ENCODE measurements at regions not wholly inside any gene's neighbourhood (a gene's known extent, or its start where the extent isn't known, plus 50 kb on each side); places are given as distances from the start of the nearest gene placed in this dataset.
"Not testable (repeated sequence)": the region's sequence is repeated elsewhere in the genome, so short reads cannot be mapped to it uniquely, and the experiment has no call there.

DNA sequence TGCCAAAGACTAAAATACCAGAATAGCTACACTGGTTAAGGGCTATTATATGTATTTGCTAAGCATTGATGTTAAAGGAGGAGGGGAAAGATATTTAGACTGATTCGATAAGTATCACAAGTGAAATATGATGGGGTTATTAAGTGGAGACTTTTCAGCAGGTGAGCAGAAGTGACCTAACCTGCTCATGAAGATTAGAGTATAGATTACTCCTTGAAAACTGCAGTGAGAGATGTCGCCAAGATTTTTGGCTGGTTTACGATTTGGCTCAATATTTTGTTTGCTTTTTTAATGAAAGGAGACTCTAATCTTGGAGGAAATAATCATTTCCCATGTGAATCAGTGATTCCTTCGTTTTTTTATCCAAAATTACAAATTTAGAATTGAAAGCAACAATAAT, 1279.5 kb upstream of the TENM4 start:
- DNase-seq: no peak

- DNase-seq: no peak
These were observed 1278.4 kb upstream of the TENM4 start for GRCh38 chr11:80719292-80719646.

DNA sequence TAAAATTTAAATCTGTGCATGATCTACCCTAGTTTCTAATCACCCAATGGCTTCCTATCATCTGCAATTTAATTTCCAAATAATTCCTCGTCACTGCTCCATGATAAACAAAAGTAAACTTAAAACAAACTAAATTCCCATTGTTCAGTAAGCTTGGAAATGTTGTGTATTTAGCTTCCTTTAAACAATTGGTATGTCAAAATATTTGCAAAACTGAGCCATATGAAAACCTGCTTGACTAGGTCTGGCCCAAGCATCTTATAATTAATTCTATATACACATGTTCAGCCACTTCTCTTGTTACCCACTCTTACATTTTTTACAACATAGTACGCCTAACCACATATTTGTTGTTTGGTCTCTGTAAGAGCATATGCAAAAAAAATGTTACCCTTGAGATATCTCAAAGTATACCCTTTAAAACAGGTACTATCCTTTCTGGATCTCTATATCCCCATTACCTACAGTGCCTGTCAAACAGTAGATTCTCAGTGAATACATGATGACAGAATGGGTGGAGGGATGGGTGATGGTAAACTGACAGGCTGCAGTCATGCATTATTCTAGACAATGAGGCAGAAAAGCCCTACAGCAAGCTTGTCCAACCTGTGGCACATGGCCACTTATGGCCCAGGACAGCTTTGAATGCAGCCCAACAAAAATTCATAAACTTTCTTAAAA, 1277.9 kb upstream of the TENM4 start:
- DNase-seq: no peak

- no peak for DNase-seq
These were observed 1261.4 kb upstream of the TENM4 start for GRCh38 chr11:80702264-80702663.

DNA sequence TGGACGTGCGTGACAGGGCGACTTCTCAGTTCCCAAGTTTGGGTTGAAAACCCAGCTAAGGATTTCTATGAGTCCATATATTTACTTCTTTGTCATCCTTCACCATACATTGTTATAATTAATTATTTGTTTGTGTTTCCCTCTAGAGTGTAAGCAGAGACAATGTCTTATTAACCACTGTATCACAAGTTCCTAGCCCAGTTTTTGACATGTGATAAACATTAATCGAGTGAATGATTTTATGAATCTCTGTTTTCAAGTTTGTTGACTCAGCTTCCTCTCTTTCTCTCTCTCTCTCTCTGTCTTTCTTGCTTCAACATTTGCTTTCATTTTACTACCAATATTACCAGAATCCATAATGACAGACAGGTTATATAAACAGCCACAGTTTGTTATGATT, 1259.6 kb upstream of the TENM4 start:
- no peak for DNase-seq

GRCh38 chr11:80699406-80700177, 1258.8 kb upstream of the TENM4 start:
- DNase-seq: not testable (repeated sequence)

- no peak for DNase-seq
These were observed 1257.8 kb upstream of the TENM4 start for GRCh38 chr11:80698637-80699036.

- no peak for DNase-seq
These were observed 1253.6 kb upstream of the TENM4 start for GRCh38 chr11:80694385-80694784.

GRCh38 chr11:80687941-80688340, 1247.1 kb upstream of the TENM4 start:
- DNase-seq: no peak

GRCh38 chr11:80686889-80687288, 1246.1 kb upstream of the TENM4 start:
- no peak for DNase-seq

DNA sequence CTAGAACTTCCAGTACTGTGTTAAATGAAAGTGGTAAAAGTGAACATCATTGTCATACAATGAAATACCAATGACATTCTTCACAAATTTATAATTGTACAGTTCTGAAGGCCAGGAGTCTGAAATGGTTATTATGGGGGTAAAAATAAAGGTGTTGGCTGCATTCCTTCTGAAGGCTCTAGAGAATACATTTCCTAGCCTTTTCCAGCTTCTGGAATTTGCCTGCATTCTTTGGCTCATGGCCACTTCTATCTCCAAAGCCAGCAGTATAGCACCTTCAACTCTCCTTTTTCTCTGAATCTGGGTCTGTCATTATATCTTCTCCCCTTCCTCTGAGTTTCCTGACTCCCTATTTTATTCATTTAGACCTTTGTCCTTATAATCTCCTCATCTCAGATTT, 1232.7 kb upstream of the TENM4 start:
- no peak for DNase-seq

DNA sequence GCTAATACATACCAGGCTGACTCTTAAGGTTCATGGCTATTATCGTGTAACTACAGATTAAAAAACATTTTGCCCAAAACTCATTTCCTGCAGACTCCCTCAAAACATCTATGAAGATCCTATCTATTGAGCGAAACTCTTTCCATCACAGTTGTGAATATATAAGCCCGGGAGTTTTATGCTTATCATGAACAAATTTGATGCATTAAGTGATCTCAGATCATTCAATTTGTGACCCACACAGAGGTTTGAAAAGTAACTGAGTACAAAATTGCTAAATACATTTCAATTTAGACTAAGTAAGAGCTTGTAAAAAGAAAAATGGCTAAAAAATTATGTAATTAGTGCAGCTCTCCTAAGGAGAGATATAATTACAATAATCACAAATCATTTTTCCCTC, 1228.8 kb upstream of the TENM4 start:
- no peak for DNase-seq

DNA sequence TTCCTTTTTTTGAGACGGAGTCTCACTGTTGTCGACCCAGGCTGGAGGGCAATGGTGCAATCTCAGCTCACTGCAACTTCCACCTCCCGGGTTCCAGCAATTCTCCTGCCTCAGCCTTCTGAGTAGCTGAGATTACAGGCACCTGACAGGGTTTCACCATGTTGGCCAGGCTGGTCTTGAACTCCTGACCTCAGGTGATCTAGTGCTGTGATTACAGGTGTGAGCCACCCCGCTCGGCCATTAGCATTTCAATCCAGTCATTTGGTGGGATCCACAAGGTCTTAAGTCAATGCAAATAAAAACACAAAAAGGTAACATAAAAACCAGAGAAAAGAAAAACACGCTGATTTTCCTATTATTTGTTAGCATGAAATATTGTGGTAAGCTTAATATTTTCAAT, 1227.2 kb upstream of the TENM4 start:
- no peak for DNase-seq

DNA sequence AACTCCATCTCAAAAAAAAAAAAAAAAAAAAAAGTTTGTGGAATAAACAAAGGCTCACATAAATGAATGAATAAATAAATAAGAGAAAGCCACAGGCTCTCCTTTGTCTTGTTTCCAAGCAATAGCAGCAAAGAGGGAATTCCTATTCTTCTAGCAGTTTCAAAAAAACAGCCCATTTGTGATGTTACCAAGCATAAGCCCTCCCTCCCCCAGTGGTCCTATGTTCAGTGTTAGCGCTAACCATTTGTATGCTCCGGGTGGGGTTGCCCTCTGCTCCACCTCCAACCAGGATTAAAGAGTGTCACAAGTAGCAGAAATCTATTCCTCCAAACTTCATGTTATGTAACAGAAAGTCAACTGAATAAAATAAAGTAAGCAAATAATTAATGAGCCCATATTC, 1215.0 kb upstream of the TENM4 start:
- DNase-seq: no peak

DNA sequence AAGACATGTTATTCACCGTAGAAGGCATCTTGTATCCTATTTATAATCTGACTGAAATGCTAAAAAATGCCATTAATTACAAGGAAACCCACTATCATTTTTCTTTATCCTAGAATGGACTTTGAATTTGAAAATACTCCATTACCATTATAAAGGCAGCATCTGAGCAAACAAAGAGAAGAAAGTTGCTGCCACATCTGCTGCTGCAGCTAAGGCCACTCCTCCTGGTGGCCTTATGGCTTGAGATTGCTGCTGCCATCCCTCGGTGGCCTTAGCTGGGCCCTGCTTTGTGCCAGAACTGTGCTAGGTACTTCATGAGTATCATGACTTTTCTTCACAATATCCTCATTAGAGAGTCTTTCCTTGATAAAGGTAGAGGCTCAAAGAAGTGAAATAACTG, 1210.1 kb upstream of the TENM4 start:
- DNase-seq: no peak

DNA sequence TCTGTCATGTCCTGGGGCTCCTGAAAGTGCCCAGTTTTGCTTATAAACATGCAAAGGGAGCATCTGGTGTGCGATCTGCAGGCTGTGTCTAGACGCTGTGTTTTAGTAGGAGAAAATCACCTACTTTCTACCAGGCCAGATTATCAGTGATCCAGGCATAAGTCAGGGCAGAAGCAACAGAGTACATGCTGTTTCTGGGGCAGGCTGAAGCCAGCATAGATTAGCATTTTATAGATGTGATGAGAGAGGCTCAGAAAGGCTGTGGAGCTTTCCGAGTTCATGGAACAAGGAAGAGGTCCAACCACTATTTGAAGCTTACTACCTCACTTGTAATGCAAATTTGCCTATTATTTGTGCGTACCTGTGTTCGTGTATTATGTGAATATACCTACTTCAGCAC, 1208.4 kb upstream of the TENM4 start:
- no peak for DNase-seq

DNA sequence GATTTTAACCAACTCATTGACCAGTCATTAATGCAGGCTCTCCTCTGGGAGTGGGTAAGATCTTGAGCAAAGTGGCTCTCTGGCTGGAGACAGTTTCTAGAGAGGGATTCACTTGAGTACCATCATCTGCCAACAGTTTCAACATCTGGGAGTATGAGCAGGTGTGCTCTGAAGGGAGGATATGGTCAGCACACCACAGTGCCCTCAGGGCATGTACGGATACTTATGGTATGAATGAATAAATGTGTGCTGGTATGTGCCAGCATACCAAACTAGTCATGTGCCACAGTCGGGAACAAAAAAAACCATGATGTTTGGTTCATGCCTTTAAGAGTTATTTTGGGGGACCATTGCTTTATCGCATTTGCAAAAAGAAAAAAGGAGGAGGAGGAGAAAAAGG, 1197.5 kb upstream of the TENM4 start:
- no peak for DNase-seq

DNA sequence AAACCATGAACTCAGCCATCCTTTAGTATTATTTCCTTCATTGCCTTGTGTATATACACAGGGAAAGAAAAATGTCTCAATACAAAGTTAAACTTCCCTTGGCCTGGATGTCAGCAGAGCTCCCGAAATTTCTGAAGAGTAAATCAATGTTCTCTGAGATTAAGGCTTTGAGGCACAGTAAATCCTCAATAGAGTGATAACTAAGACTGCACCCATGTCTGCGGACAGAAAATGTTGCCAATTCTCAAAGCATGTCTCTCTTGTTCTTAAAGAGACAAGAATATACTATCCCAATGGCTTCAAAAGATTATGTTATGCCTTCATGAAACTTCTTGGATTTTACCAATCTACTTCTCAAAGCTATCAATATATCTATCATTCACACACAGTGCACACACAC, 1196.7 kb upstream of the TENM4 start:
- DNase-seq: no peak

- DNase-seq: no peak
These were observed 1196.2 kb upstream of the TENM4 start for GRCh38 chr11:80636999-80637398.

- DNase-seq: no peak
These were observed 1194.3 kb upstream of the TENM4 start for GRCh38 chr11:80635178-80635577.

- no peak for DNase-seq
These were observed 1191.9 kb upstream of the TENM4 start for GRCh38 chr11:80632691-80633090.

- DNase-seq: no peak
These were observed 1191.3 kb upstream of the TENM4 start for GRCh38 chr11:80632156-80632555.

DNA sequence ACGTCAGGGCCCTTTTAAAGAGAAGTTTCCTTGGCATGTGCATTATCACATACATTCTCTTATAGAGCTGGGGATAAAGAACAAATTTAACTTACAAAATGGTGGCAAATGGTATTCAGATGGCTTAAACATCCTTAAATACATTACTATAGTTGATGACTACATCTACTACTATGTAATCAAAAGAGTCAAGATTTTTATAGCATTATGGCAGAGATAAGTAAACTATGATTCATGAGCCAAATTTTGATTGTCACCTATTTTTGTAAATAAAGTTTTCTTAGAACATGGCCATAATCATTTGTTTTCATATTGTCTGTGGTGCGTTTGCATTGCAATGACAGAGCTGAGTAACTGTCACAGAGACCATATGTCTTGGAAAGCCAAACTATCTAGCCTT, 1188.6 kb upstream of the TENM4 start:
- no peak for DNase-seq

DNA sequence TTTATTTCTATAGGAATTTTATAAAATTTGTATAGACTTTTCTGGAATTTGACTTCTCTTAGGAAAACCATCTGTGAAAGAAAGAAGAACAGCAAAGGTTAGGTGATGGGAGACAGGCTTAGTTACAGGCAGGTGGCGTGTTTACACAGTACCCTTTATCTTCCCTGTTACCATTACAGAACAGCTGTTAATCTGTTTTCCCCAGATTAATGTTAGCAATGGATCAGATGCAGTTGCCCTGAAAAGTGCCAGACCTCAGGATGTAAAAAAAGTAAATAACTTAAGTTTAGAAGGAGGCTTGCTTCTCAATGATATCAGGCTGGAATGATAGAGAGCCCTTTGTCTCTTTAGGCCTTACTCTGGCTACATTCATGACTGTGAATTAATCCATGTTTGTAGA, 1186.5 kb upstream of the TENM4 start:
- DNase-seq: no peak

DNA sequence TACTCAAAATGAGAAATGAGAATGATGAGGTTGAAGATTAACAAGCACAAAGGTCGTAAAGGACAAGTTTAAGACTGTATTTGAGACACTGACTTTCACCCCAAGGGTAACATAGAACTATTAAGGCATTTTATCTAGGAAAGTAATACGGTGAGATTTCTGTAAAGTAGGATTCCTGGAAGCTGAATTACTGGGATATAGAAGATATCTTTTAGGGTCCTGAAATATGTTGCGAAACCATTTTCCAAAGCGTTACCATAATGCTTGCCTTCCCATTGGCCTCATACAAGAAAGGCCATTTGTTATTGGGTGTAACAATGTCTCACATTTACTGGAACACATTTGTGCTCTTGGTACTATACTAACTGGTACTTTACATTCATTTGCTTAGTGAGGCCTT, 1185.9 kb upstream of the TENM4 start:
- DNase-seq: no peak

Data from central memory CD4-positive, alpha-beta T cell (primary cell).